GM10248 (cell line): ENCODE measurements at regions not wholly inside any gene's neighbourhood (a gene's known extent, or its start where the extent isn't known, plus 50 kb on each side); places are given as distances from the start of the nearest gene placed in this dataset.
"Not testable (repeated sequence)": the region's sequence is repeated elsewhere in the genome, so short reads cannot be mapped to it uniquely, and the experiment has no call there.

ENCODE experiments used
- CTCF ChIA-PET: fragments of 300-600 bp; sonication (Branson Sonifier 250); formaldehyde crosslinking; extraction: SDS; loops from one replicate; lab custom pipeline; 2021; ENCODE audit warnings: antibody characterized with exemption; lab: Yijun Ruan, JAX
- POLR2A ChIA-PET: fragments of 350-650 bp; sonication (Branson Sonifier 250); formaldehyde crosslinking; extraction: SDS; loops from one replicate; lab custom pipeline; 2020; ENCODE audit warnings: antibody characterized with exemption; lab: Yijun Ruan, JAX
- DNase-seq: peaks from one replicate; pipeline ENCODE4 v3.0.0; 2012; ENCODE audit errors: extremely low spot score
- TF ChIP-seq, protein P1 (sequence below): IDR thresholded peaks from 2 replicates; pipeline ENCODE4 v1.5.1; 2012; ENCODE audit warnings: mild to moderate bottlenecking, low read depth; ENCODE audit errors: extremely low read depth, missing control alignments, control extremely low read depth

DNA sequence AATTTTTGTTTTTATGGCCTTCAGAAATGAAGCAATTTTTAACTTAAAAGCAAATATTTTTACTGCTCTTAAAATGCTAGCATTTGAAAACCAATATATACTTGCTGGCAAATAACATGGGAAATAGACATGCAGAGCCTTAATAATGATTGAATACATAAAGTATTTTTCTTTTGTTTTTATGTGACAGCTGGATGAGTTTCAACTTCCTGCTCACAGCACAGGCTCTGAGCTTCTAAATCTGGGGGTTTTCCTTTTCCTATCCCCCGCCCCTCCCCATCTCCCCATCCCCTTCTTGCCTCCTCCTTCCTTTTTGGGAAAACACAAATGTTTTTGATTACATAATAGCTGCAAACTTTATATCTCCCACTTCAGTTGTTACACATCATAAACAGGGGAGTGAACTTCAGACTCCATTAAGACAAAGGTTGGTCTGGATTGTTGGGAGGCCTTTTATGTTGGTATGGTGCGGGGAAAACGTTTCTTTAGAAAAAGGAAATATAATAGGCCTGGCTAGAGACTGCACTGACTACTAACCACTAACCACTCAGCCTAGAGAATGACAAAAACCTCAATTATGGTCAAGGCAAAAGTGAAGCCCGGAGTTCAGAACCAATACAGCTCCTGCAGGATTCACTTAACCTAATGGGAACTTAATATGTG, 116.1 kb upstream of the GORAB start:
- ChIA-PET CTCF (no interaction called here), POLR2A (no interaction called here)
- TF ChIP-seq, protein P1, sequence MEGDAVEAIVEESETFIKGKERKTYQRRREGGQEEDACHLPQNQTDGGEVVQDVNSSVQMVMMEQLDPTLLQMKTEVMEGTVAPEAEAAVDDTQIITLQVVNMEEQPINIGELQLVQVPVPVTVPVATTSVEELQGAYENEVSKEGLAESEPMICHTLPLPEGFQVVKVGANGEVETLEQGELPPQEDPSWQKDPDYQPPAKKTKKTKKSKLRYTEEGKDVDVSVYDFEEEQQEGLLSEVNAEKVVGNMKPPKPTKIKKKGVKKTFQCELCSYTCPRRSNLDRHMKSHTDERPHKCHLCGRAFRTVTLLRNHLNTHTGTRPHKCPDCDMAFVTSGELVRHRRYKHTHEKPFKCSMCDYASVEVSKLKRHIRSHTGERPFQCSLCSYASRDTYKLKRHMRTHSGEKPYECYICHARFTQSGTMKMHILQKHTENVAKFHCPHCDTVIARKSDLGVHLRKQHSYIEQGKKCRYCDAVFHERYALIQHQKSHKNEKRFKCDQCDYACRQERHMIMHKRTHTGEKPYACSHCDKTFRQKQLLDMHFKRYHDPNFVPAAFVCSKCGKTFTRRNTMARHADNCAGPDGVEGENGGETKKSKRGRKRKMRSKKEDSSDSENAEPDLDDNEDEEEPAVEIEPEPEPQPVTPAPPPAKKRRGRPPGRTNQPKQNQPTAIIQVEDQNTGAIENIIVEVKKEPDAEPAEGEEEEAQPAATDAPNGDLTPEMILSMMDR = no peak
- DNase-seq = no peak

DNA sequence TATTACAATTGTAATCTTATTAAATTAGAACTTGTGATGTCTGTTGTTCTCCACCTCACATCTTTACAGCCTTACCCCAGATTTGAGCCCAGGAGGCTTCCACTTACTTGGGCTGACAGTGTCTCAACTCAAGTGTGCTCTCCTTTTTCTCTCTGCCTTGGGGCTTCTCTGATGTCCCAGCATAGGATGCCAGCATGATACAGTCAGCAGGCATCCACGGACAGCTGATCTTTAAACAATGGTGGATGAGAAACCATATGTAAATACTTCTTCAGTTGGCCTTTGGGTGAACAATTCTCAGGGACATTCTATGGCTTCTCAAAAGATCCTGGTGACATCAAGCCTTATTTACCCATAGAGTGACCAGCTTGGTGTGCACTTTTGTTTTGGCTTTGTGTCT, 107.6 kb upstream of the GORAB start:
- CTCF ChIA-PET = no interaction called here
- TF ChIP-seq, protein P1 = no peak
- DNase-seq = no peak
- POLR2A ChIA-PET = no interaction called here

DNA sequence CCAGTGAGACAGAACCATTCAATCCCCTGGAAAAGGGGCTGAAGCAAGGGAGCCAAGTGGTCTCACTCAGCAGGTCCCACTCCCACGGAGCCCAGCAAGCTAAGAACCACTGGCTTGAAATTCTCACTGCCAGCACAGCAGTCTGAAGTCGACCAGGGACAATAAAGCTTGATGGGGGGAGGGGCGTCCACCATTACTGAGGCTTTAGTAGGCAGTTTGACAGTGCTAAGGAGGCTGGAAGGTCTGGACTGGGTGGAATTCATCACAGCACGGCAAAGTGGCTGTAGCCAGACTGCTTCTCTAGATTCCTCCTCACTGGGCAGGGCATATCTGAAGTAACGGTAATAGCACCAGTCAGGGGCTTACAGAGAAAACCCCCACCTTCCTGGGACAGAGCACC, 105.4 kb upstream of the GORAB start:
- no peak for DNase-seq
- TF ChIP-seq, protein P1 = no peak
- CTCF ChIA-PET = no interaction called here
- POLR2A ChIA-PET = no interaction called here

DNA sequence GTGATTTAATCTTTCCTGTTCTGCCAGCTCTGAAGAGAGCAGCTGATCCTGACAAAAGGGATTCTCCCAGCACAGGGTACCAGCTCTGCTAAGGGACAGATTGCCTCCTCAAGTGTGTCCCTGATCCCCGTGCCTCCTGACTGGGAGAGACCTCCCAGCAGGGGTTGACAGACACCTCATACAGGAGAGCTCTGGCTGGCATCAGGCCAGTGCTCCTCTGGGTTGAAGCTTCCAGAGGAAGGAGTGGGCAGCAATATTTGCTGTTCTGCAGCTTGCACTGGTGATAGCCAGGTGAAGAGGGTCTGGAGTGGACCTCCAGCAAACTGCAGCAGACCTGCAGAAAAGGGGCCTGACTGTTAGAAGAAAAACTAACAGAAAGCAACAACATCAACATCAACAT, 105.0 kb upstream of the GORAB start:
- DNase-seq, POLR2A ChIA-PET, CTCF ChIA-PET: not testable (repeated sequence)

DNA sequence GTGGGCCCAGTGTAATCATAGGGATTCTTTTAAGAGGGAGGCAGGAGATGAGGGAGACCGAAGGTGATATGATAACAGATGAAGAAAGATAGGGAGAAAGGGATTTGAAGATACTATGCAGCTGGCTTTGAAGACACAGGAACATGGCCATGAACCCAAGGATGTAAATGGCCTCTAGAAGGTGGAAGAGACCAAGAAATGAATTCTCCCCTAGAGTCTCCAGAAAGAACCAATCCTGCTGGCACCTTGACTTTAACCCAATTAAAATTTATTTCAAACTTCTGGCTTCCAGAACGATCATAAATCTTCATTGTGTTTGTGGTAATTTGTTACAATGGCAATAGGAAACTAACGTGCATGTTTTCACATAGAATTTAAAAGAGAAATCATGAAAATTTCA, 95.0 kb upstream of the GORAB start:
- TF ChIP-seq, protein P1 = no peak
- no peak for DNase-seq
- ChIA-PET CTCF (no interaction called here), POLR2A (no interaction called here)

DNA sequence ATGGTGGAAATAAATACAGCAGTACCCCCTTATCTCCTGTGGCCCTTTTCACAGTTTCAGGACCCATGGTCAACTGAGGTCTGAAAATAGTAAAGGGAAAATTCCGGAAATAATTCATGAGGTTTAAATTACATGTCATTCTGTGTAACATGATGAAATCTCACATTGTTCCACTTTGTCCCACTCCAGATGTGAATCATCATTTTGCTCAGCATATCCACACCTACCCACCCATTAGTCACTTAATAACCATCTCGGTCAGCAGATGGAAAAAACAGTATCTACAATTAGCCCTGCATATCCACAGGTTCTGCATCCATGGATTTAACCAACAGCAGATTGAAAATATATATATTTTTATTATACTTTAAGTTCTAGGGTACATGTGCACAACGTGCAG, 86.9 kb upstream of the GORAB start:
- ChIA-PET CTCF (interaction anchor here (1.3 kb wide), 1 partner anchor 9 kb away, joined by 4 read pairs; no protein-coding TSS in a partner anchor), POLR2A (no interaction called here)
- TF ChIP-seq, protein P1 = no peak
- no peak for DNase-seq

DNA sequence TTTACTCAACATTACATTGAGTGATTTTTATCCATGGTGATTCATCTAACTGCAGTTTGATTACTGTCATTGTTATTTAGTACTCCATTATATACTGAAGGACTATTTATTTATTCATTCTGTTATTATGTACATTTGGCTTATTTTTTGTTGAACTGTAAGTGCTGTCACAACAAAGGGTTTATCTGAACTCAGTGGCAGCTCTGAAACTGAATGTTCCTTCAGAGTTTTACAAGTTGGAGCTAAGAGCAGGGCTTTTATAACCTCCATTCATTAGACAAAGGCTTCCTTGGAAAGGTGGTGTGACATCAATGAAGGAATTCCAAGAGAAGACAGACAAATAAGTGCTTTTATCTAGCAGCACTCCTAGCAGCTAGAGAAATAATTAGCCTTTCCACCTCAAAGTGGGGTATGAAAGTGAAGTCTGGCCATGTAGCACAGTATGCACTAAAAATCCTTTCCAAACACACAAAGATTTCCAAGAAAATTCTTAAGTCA, 83.3 kb upstream of the GORAB start:
- TF ChIP-seq, protein P1 = no peak
- no peak for DNase-seq
- POLR2A ChIA-PET = no interaction called here
- CTCF ChIA-PET = no interaction called here

DNA sequence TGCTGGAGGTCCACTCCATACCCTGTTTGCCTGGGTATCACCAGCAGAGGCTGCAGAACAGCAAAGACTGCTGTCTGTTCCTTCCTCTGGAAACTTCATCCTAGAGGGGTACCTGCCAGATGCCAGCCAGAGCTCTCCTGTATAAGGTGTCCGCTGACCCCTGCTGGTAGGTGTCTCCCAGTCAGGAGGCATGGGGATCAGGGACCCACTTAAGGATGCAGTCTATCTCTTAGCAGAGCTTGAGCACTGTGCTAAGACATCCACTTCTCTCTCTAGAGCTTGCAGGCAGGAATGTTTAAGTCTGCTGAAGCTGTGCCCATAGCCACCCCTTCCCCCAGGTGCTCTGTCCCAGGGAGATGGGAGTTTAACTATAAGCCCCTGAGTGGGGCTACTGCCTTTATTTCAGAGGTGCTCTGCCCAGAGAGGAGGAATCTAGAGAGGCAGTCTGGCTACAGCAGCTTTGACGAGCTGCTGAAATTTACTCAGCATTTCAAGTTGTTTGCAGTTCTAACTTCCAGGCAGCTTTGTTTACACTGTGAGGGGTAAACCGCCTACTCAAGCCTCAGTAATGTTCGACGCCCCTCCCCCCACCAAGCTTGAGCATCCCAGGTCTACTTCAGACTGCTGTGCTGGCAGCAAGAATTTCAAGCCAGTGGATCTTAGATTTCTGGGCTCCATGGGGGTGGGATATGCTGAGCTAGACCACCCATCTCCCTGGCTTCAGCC, 74.5 kb upstream of the GORAB start:
- CTCF ChIA-PET, POLR2A ChIA-PET, DNase-seq: not testable (repeated sequence)
